ENCODE measurements at regions not wholly inside any gene's neighbourhood (a gene's known extent, or its start where the extent isn't known, plus 50 kb on each side); places are given as distances from the start of the nearest gene placed in this dataset.
A peak's percentile ranks its signal among the peaks of the same experiment; 100 is the strongest.

- TF ChIP-seq CTCF (conservative IDR thresholded peaks at IDR 0.05; ENCODE audit: control insufficient read depth, insufficient read depth, low read depth, low read length), result no peak
- peak; percentile 5 for DNase-seq (ENCODE audit: low read depth)
- H3K4me3 ChIP-seq (ENCODE audit: control insufficient read depth, low read depth, low read length), result no peak overlapping the region
Measured at GRCh38 chr14:48584031-48584430, 908.6 kb upstream of the MDGA2 start.

DNA sequence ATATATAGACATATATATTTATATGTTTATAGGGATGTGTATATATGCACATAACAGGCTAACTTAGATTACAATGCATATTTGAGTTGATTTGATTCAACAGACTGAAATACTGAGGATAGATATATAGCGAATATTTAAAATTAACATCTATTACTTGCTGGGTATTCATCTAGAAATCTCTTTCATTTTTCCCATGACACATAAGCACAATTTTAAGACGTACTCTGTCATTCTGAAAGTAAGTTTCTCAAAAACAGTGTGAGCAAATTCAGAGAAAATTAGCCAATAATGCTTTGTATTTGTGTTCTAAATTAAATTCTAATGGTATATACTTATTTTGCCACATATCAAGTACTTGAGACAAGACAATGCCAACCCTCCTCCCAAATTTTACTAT lies 907.5 kb upstream of the MDGA2 start:
- no peak for DNase-seq (ENCODE audit: low read depth)
- H3K4me3 ChIP-seq (ENCODE audit: control insufficient read depth, low read depth, low read length), result no peak overlapping the region
- no peak for TF ChIP-seq CTCF (conservative IDR thresholded peaks at IDR 0.05; ENCODE audit: control insufficient read depth, insufficient read depth, low read depth, low read length)

GRCh38 chr14:48580692-48581091 lies 905.3 kb upstream of the MDGA2 start:
- TF ChIP-seq CTCF (conservative IDR thresholded peaks at IDR 0.05; ENCODE audit: control insufficient read depth, insufficient read depth, low read depth, low read length), result no peak
- DNase-seq (ENCODE audit: low read depth), result no peak
- H3K4me3 ChIP-seq (ENCODE audit: control insufficient read depth, low read depth, low read length), result no peak overlapping the region

GRCh38 chr14:48575772-48576171 lies 900.4 kb upstream of the MDGA2 start:
- H3K4me3 ChIP-seq (ENCODE audit: control insufficient read depth, low read depth, low read length), result no peak overlapping the region
- no peak for DNase-seq (ENCODE audit: low read depth)
- TF ChIP-seq CTCF (conservative IDR thresholded peaks at IDR 0.05; ENCODE audit: control insufficient read depth, insufficient read depth, low read depth, low read length), result no peak

GRCh38 chr14:48568688-48569087 lies 893.3 kb upstream of the MDGA2 start:
- DNase-seq (ENCODE audit: low read depth), result no peak
- no peak overlapping the region for H3K4me3 ChIP-seq (ENCODE audit: control insufficient read depth, low read depth, low read length)
- no peak for TF ChIP-seq CTCF (conservative IDR thresholded peaks at IDR 0.05; ENCODE audit: control insufficient read depth, insufficient read depth, low read depth, low read length)

DNA sequence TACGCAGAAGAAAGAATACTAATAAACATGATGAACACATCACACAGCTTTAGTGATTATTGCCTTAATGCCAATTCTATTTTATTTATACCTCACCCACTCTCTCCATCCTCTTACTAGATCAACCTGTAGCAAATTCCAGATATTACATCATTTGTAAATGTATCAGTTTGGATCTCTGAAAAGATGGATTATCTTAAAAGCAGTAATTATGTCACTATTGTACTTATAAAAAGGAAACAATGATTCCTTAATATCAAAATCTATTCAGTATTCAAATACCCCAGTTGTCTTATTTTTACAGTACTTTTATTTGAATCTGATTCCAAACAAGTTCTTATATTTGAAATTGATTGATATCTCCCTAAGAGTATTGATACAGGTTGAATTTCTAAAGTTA lies 892.8 kb upstream of the MDGA2 start:
- DNase-seq (ENCODE audit: low read depth), result no peak
- no peak overlapping the region for H3K4me3 ChIP-seq (ENCODE audit: control insufficient read depth, low read depth, low read length)

More for the DNA sequence above, 892.8 kb upstream of the MDGA2 start:
- TF ChIP-seq CTCF (conservative IDR thresholded peaks at IDR 0.05; ENCODE audit: control insufficient read depth, insufficient read depth, low read depth, low read length), result no peak
